NB4 (cell line): ENCODE measurements at regions not wholly inside any gene's neighbourhood (a gene's known extent, or its start where the extent isn't known, plus 50 kb on each side); places are given as distances from the start of the nearest gene placed in this dataset.

Experiments used
- POLR2A ChIP-seq: IDR thresholded peaks from 2 replicates; pipeline ENCODE4 v1.6.1; 2011; ENCODE audit warnings: mild to moderate bottlenecking; ENCODE audit not compliant: insufficient read length; ENCODE audit errors: extremely low read depth
- TF ChIP-seq, protein P1 (sequence below): IDR thresholded peaks from one replicate; pipeline ENCODE4 v1.5.1; 2012; ENCODE audit warnings: low read depth, low read length
- TF ChIP-seq, protein P2 (sequence below): IDR thresholded peaks from 2 replicates; pipeline ENCODE4 v1.6.1; 2011; ENCODE audit warnings: low read depth, low read length

DNA sequence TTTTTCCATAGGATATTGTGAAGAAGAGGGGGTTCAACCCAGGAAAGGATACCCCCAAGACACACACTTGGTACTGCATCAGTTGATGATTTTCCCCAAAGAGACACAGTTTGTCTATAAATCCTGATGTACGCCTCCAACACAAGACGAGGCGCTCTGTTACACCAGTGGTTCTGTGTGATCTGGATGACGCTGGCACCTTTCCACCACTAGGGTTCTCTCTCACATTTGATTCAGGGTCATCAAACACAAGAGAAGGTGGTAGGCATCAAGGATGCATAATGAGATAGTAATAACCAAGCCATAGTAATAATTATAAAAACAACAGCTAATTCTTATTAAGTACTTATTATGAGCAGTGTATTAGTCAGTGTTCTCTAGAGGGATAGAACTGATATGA, 508.8 kb upstream of the ZP4 start:
- TF ChIP-seq, protein P1, sequence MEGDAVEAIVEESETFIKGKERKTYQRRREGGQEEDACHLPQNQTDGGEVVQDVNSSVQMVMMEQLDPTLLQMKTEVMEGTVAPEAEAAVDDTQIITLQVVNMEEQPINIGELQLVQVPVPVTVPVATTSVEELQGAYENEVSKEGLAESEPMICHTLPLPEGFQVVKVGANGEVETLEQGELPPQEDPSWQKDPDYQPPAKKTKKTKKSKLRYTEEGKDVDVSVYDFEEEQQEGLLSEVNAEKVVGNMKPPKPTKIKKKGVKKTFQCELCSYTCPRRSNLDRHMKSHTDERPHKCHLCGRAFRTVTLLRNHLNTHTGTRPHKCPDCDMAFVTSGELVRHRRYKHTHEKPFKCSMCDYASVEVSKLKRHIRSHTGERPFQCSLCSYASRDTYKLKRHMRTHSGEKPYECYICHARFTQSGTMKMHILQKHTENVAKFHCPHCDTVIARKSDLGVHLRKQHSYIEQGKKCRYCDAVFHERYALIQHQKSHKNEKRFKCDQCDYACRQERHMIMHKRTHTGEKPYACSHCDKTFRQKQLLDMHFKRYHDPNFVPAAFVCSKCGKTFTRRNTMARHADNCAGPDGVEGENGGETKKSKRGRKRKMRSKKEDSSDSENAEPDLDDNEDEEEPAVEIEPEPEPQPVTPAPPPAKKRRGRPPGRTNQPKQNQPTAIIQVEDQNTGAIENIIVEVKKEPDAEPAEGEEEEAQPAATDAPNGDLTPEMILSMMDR = peak; percentile 43
- TF ChIP-seq POLR2A = no peak
- TF ChIP-seq, protein P2, sequence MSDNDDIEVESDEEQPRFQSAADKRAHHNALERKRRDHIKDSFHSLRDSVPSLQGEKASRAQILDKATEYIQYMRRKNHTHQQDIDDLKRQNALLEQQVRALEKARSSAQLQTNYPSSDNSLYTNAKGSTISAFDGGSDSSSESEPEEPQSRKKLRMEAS = no peak
